Natural killer cell treated with Interleukin-12 subunit alpha and Interleukin-12 subunit beta and Interleukin-15 and Interleukin-18, amount 100 ng/mL, for 72 hours (primary cell): ENCODE measurements at regions not wholly inside any gene's neighbourhood (a gene's known extent, or its start where the extent isn't known, plus 50 kb on each side); places are given as distances from the start of the nearest gene placed in this dataset.

Source experiments
- ATAC-seq, 2 donors: fragments of 150-1000 bp; cut with Tn5 transposase in 1 of 2; sonication (Bioruptor Pico), chemical (Tn5 transposase) in 1 of 2; 2 replicates each; pipeline ENCODE4 v1.10.0; 2021
- DNase-seq: peaks from one replicate; pipeline ENCODE4 v3.0.0; 2022; ENCODE audit warnings: low spot score
- H3K27ac Mint-ChIP-seq, 2 donors: 1 replicate in 1 of 2; 2 replicates in 1 of 2; pipeline ENCODE4 v1.8.0; 2022; ENCODE audit warnings: mixed read lengths in 2 of 2, mild to moderate bottlenecking in 1 of 2, moderate library complexity in 1 of 2
- H3K27me3 Mint-ChIP-seq, 2 donors: 1 replicate in 1 of 2; 2 replicates in 1 of 2; pipeline ENCODE4 v1.8.0; 2022; ENCODE audit warnings: mixed read lengths in 2 of 2
- H3K36me3 Mint-ChIP-seq: one replicate; pipeline ENCODE4 v1.8.0; 2022; ENCODE audit warnings: mixed read lengths
- H3K4me1 Mint-ChIP-seq, 2 donors: 1 replicate in 1 of 2; 2 replicates in 1 of 2; pipeline ENCODE4 v1.8.0; 2022; ENCODE audit warnings: low read depth in 2 of 2, mixed read lengths in 2 of 2, mild to moderate bottlenecking in 1 of 2
- H3K4me3 Mint-ChIP-seq: one replicate; pipeline ENCODE4 v1.8.0; 2022; ENCODE audit warnings: mixed read lengths
- H3K9me3 Mint-ChIP-seq: 2 replicates; pipeline ENCODE4 v1.8.0; 2022; ENCODE audit warnings: mixed read lengths

DNA sequence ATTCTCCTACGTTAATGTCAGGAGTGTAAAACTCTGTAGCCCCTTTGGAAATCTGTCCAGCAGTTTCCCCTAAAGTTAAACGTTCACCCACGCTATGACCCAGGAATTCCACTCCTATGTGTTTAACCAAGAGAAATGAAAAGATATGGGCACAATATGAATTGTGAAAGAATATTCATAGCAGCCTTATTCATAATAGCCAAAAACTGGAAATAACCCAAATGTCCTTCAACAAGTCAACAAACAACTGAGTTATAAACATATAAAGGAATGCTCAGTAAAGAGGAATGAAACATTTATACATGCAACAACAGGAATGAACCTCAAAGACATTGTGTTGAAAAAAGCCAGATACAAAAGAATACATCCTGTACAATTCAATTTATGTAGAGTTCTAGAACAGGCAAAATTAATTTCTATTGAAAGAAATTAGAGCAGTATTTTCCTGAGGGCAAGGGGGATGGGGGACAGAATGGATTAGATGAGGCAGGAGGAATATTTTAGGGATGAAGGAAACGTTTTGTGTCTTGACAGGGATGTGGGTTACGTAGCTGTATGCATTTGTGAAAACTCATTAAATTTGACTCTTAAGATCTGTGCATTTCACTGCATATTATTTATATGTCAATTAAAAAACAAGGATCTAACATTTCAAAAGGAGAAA, 286.7 kb upstream of the CDH5 start:
- ATAC-seq: no peak
- Mint-ChIP-seq H3K9me3 (no peaks in the 10 kb centered on the region), H3K36me3 (no peaks in the 10 kb centered on the region), H3K4me1 (no peaks in the 10 kb centered on the region), H3K4me3 (no peak overlapping the region), H3K27ac (no peak overlapping the region), H3K27me3 (peaks cover 20 to 24% of the 10 kb centered on the region in 2 donors)
- no peak for DNase-seq

DNA sequence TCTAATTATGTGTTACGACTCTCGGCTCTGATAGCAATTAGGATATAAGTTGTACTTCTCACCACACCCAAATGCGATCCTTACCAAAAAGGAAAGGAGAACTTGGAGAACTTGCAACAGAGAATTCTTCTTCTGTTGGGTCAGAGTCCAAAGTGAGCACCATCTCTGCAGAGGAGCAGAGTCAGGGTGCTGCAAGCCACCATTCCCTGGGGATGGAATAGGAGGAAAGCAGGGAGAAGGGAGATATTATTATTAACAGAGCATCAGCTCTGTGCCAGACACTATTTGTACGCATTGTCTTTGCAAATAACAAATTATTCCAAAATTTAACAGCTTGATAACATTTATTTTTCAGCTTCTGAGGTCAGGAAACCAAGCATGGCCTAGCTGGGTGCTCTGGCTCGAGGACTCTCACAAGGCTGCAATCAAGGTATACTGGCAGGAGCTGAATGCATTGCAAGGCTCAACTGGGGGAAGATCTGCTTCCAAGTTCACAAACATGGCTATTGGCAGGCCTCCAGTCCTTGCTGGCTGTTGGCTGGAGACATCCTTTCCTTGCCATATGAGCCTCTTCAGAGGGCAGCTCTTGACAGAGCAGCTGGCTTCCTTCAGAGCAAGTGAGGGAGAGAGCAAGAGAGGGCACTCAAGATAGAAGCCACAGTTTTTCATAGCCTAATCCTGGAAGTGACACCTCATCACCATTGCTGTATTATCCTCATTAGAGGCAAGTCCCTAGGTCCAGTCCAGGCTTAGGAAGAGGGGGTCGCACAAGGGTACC, 296.2 kb upstream of the CDH5 start:
- Mint-ChIP-seq H3K4me1 (no peaks in the 10 kb centered on the region), H3K27me3 (peaks cover 28 to 62% of the 10 kb centered on the region in 2 donors), H3K36me3 (no peaks in the 10 kb centered on the region), H3K27ac (no peak overlapping the region), H3K9me3 (no peaks in the 10 kb centered on the region), H3K4me3 (no peak overlapping the region)
- DNase-seq: no peak
- ATAC-seq: peak in 1 of 2 donors; percentile 20

DNA sequence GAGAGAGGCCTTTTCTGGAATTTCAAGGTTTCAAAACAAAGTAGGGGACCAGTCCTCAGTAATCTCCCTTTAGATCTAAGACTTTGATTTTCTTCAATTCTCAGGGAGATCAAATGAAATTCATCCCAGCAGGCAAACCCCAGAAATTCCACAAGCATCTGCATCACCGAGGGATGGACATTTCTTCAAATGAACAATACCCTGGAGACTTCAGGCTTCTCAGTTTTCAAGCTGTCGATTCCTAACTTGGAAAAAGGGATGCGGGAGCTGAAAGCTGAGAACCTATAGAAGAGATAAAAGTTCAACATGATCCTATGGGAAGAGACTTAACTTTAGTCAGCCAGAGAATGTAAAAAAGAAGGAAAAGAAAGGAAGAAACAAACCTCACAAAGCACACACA, 296.9 kb upstream of the CDH5 start:
- ATAC-seq: no peak

DNA sequence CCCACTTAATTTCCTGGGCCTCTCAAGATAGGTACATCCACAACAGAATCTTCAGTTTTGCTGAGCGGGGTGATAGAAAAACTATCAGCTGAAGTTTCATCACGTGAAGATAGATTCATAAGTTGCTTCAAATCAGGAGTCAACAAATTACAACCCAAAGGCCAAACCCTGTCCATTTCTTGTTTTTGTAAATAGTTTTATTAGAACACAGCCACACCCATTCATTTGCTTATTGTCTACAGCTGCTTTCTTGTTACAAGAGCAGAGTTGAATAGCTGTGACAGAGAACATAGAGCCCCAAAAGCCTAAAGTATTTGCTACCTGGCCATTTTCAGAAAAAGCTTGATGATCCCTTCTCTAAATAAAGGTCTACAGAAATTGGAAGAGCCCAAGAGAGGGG, 300.1 kb upstream of the CDH5 start:
- Mint-ChIP-seq H3K27ac (no peak overlapping the region), H3K36me3 (no peaks in the 10 kb centered on the region), H3K4me3 (no peak overlapping the region), H3K27me3 (peaks cover 35 to 46% of the 10 kb centered on the region in 2 donors), H3K4me1 (no peaks in the 10 kb centered on the region), H3K9me3 (no peaks in the 10 kb centered on the region)
- ATAC-seq: no peak
- no peak for DNase-seq

More for the DNA sequence above, 296.9 kb upstream of the CDH5 start:
- Mint-ChIP-seq H3K4me3 (no peak overlapping the region), H3K9me3 (no peaks in the 10 kb centered on the region), H3K36me3 (no peaks in the 10 kb centered on the region), H3K27me3 (peaks cover 31 to 69% of the 10 kb centered on the region in 2 donors), H3K27ac (no peak overlapping the region), H3K4me1 (no peaks in the 10 kb centered on the region)
- no peak for DNase-seq

DNA sequence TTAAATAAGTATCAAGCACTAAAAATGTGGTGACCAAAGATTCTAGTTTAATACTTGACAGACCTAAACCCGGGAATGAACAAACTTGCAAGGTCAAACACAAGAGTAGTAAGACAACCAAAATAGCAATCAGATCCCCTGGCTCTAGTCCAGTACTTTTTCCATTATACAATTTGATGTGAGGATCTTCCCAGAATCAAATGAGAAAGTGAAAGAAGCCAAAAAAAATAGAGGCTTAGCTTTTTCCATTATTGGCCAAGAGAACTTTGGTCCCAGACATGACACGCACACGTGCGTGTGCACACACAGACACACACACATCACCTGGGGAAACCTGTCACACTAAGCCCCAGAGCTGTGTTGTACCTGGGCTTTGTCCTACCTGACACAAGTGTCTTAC, 300.6 kb upstream of the CDH5 start:
- DNase-seq: no peak
- Mint-ChIP-seq H3K27me3 (peaks cover 40 to 50% of the 10 kb centered on the region in 2 donors), H3K9me3 (no peaks in the 10 kb centered on the region), H3K4me3 (no peak overlapping the region), H3K4me1 (no peaks in the 10 kb centered on the region), H3K27ac (no peak overlapping the region), H3K36me3 (no peaks in the 10 kb centered on the region)
- ATAC-seq: no peak

DNA sequence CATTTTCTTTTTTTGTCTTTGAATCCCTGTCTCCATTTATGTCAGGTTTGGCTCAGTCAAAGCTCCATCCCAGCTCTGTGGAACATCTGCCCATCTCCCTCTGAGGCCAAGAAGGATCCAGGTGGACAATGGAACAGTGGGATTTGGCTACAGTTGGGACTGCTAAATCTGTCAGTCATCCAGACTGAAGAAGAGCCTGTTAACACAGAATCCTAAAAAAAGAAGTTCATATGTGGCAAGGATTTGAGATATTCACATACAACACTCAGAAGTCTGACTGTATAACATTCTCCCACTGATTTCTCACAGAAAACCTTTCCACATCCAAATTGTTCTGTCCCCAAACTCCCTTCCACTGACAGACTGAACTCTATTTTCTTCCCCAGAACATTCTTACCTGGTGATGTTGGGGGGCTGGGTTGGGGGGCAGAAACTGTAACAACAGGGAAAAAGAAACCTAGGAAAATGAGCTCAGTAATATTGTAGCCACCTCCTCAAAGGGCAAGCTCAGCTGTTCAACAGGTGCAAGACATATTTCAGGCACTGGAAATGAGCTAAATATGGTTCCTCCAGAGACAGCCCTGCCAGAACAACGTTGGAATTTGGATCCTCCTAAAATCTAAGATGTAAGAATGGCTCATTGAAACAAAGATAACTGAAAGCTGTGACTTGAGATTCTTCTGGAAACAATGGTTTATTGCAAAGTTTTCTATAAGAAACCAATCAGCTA, 301.5 kb upstream of the CDH5 start:
- H3K4me3 Mint-ChIP-seq: no peak overlapping the region

DNA sequence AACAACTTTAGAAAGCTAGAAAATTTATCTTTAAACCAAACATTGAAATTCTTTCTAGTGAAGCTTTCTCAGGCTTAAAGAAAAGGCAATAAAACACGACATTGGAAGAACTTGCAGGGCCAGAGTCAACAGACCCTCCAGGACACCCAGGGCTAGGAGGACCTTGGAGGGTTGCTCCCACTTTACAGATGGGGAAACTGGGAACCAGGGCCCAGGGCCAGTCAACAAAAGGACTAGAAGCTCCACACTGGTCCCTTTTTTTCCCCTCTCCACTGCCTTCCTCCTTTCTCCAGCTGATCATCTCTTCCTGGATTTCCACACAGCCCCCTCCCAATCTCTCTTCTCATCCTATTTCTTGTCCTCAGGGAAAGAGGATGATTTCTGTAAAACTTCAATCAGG, 307.7 kb upstream of the CDH5 start:
- no peak for DNase-seq
- Mint-ChIP-seq H3K9me3 (no peaks in the 10 kb centered on the region), H3K4me1 (no peaks in the 10 kb centered on the region), H3K4me3 (no peak overlapping the region), H3K36me3 (no peaks in the 10 kb centered on the region), H3K27ac (no peak overlapping the region), H3K27me3 (peaks cover 18 to 25% of the 10 kb centered on the region in 2 donors)
- no peak for ATAC-seq

More for the DNA sequence above, 301.5 kb upstream of the CDH5 start:
- Mint-ChIP-seq H3K9me3 (no peaks in the 10 kb centered on the region), H3K27ac (no peak overlapping the region), H3K27me3 (peaks cover 36 to 48% of the 10 kb centered on the region in 2 donors), H3K36me3 (no peaks in the 10 kb centered on the region), H3K4me1 (no peaks in the 10 kb centered on the region)
- DNase-seq (no peak), ATAC-seq (no peak)

DNA sequence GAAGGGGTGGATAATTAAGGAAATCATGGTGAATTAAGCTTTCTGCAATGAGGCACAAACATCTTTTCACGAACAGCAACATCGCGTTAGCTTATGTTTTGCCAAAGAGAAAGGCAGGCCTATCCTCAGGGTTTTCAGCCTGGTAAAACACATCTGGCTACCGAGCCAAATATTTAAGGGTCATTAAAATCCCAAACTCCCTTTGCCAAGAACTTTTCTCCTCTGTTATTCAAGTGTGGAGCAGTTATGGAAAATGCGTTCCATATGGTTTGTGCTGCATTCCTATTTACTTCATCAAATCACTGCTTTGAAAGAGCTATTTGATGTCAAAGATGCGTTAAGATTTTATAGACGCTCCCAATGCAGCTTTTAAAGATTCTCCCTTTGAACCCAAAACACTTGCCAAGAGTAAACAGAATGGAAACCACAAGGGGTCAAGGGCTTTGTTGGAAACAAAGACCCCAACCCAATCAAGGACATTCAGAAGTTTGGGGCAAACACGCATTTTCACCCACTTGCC, 308.3 kb upstream of the CDH5 start:
- ATAC-seq: no peak
- Mint-ChIP-seq H3K27ac (no peak overlapping the region), H3K4me1 (no peaks in the 10 kb centered on the region), H3K36me3 (no peaks in the 10 kb centered on the region), H3K9me3 (no peaks in the 10 kb centered on the region), H3K27me3 (peaks cover 18 to 19% of the 10 kb centered on the region in 2 donors), H3K4me3 (no peak overlapping the region)
- DNase-seq: no peak

DNA sequence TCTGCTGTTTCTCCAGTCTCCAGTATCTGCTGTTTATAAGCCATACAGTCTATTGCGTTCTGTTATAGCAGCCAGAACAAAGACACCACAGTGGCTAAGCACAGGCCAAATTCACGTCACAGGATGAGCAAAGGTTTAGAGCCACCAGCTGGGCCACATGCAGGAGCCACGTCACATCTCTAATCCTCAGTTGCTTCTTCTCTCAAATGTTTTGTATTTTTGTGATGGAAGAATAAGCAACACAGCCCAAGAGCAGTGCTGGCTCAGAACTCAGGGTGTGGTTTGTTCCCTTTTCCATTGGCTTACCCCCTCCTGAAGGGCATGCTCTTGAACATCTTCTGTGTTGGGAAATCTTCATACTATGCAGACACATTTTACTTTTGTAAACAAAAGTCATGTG, 309.4 kb upstream of the CDH5 start:
- Mint-ChIP-seq H3K27ac (no peak overlapping the region), H3K4me1 (no peaks in the 10 kb centered on the region)

DNA sequence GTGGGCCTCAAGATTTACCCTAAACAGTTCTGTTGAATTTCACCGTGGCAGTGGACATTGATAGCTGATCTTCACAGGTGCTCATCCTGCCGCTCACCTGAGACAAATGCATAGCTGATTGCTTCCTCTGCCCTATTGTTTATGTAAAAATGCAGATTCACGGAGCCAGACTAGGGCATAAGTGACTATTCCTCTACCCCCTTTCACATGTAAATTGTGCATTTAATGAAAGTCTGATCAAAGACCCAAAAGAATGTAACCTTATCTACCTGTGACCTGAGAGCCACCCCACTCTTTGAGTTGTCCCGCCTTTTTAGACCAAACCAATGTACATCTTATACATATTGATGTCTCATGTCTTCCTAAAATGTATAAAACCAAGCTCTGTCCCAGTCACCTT, 312.4 kb upstream of the CDH5 start:
- H3K4me1 Mint-ChIP-seq: no peaks in the 10 kb centered on the region
- H3K36me3 Mint-ChIP-seq: no peaks in the 10 kb centered on the region
- no peak for DNase-seq
- H3K27me3 Mint-ChIP-seq: peaks cover 3 to 5% of the 10 kb centered on the region in 2 donors
- no peak for ATAC-seq
- H3K9me3 Mint-ChIP-seq: no peaks in the 10 kb centered on the region
- no peak overlapping the region for H3K27ac Mint-ChIP-seq
- H3K4me3 Mint-ChIP-seq: no peak overlapping the region

More for the DNA sequence above, 309.4 kb upstream of the CDH5 start:
- no peak overlapping the region for H3K4me3 Mint-ChIP-seq
- peaks cover 11 to 18% of the 10 kb centered on the region in 2 donors for H3K27me3 Mint-ChIP-seq
- DNase-seq: no peak
- no peak for ATAC-seq
- H3K36me3 Mint-ChIP-seq: no peaks in the 10 kb centered on the region
- H3K9me3 Mint-ChIP-seq: no peaks in the 10 kb centered on the region

DNA sequence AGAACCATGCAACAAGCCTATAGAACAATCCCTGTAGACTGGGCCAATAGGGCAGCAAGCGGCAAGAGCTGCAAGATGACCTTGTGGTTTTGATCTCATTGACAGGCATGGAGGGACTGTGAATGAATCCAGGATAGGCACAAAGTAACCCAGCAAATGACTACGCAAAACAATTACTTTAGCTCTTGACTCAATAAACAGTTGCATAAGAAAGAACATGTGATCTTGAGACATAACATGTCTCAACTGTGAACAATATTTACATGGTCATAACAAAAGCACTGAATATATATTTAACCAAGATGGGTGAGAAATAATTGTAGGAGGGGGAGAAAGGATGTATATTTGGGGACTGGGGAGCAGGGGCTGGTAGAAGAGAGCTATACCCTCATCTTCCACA, 313.7 kb upstream of the CDH5 start:
- Mint-ChIP-seq H3K27ac (no peak overlapping the region), H3K27me3 (peaks cover 7 to 9% of the 10 kb centered on the region in 2 donors), H3K4me1 (no peaks in the 10 kb centered on the region), H3K9me3 (no peaks in the 10 kb centered on the region), H3K4me3 (no peak overlapping the region), H3K36me3 (no peaks in the 10 kb centered on the region)
- DNase-seq (no peak), ATAC-seq (no peak)

DNA sequence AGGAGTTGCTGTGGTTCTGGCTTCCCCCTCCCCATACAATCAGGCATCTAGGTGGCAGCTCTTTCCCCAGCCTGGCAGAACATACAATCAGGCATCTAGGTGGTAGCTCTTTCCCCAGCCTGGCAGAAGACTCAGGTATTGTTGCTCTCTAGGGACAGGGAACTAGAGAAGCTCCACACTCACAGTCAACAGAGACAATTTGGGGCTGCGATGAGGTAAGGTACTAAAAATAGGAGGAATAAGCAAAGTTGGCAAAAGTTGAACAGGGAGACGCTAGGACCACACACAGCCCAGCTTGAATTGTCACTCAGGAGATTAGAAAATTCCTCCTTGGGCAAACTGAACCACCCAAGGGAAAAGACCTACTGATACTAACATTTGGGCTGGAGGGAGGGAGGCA, 315.5 kb upstream of the CDH5 start:
- ATAC-seq: no peak
- H3K27ac Mint-ChIP-seq: no peak overlapping the region
- H3K9me3 Mint-ChIP-seq: no peaks in the 10 kb centered on the region
- peaks cover 7 to 9% of the 10 kb centered on the region in 2 donors for H3K27me3 Mint-ChIP-seq
- no peak for DNase-seq
- no peaks in the 10 kb centered on the region for H3K4me1 Mint-ChIP-seq
- no peak overlapping the region for H3K4me3 Mint-ChIP-seq
- no peaks in the 10 kb centered on the region for H3K36me3 Mint-ChIP-seq

DNA sequence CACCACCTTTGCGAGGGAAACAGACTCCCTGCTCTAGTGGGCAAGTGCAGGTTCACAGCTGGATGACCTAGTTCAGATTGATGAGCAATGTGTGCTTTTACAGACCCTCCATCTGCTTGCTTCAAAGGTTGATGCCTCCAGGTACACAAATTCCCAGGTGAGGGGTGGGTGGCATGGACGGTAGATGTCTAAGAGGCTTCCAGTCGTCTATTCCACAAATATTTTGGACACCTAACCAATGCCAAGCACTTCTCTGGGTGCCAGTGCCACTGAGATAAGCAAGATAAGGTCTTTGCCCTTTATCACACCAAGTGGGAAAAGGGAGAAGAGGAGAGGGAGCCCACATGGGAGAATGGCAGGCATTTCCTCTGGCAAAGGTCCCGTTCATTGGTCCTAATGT, 316.6 kb upstream of the CDH5 start:
- no peaks in the 10 kb centered on the region for H3K36me3 Mint-ChIP-seq
- H3K9me3 Mint-ChIP-seq: no peaks in the 10 kb centered on the region
- no peak overlapping the region for H3K4me3 Mint-ChIP-seq
- no peaks in the 10 kb centered on the region for H3K4me1 Mint-ChIP-seq
- no peak overlapping the region for H3K27ac Mint-ChIP-seq
- peaks cover 7 to 9% of the 10 kb centered on the region in 2 donors for H3K27me3 Mint-ChIP-seq
- DNase-seq (no peak), ATAC-seq (no peak)

DNA sequence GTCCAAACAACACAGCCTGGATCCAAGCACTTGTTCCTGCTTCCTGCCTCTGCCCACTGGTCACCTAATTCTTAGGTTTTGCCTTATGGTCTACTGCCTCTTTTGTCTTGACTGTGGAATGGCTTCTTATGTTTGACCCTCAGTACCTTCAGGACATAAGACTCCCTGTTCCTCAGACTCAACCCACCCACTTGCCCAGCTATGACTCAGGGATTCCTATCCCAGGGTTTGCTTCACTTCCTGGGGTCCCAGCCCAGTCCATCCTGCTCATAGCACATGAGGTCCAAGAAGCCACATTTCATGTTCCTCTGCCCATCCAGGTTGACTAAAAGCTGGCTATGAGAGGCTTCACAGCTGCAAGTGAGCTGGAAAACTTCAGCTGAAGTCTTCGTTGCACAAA, 320.9 kb upstream of the CDH5 start:
- Mint-ChIP-seq H3K4me3 (no peak overlapping the region), H3K27ac (no peak overlapping the region), H3K27me3 (peaks cover 15 to 25% of the 10 kb centered on the region in 2 donors), H3K4me1 (peaks cover 0 to under 1% of the 10 kb centered on the region in 2 donors), H3K9me3 (no peaks in the 10 kb centered on the region), H3K36me3 (no peaks in the 10 kb centered on the region)
- ATAC-seq (no peak), DNase-seq (no peak)
